HepG2 (cell line): ENCODE measurements at regions not wholly inside any gene's neighbourhood (a gene's known extent, or its start where the extent isn't known, plus 50 kb on each side); places are given as distances from the start of the nearest gene placed in this dataset.

Source experiments
- CBFB ChIP-seq: sonication (generic); formaldehyde crosslinking; IDR thresholded peaks from 2 replicates; pipeline ENCODE4 v1.4.0; 2020; ENCODE audit warnings: missing genetic modification reagents
- SMC3 ChIP-seq: IDR thresholded peaks from 2 replicates; pipeline ENCODE4 v1.6.1; 2011; ENCODE audit warnings: low read length, improper control_type of control experiment
- STAG1 ChIP-seq: sonication (generic); formaldehyde crosslinking; IDR thresholded peaks from 2 replicates; pipeline ENCODE4 v1.4.0; 2020; ENCODE audit warnings: missing genetic modification reagents
- ZNF883 ChIP-seq: sonication (generic); formaldehyde crosslinking; IDR thresholded peaks from 2 replicates; pipeline ENCODE4 v1.5.1; 2020; ENCODE audit warnings: mild to moderate bottlenecking, missing genetic modification reagents; ENCODE audit errors: not compliant biosample characterization
- ZSCAN21 ChIP-seq: sonication (generic); formaldehyde crosslinking; IDR thresholded peaks from 2 replicates; pipeline ENCODE4 v1.8.0; 2022; ENCODE audit warnings: mild to moderate bottlenecking, missing genetic modification reagents, moderate library complexity, borderline replicate concordance
- TF ChIP-seq, protein P1 (sequence below): sonication (generic); formaldehyde crosslinking; IDR thresholded peaks from 2 replicates; pipeline ENCODE4 v1.4.0; 2020; ENCODE audit warnings: mild to moderate bottlenecking, missing genetic modification reagents
- TF ChIP-seq, protein P2 (sequence below): sonication (generic); formaldehyde crosslinking; IDR thresholded peaks from 2 replicates; pipeline ENCODE4 v1.5.0; 2020; ENCODE audit warnings: mild to moderate bottlenecking, low read depth, missing genetic modification reagents, borderline replicate concordance
- TF ChIP-seq, protein P3 (sequence below): sonication (generic); formaldehyde crosslinking; IDR thresholded peaks from 2 replicates; pipeline ENCODE4 v1.5.0; 2020; ENCODE audit warnings: mild to moderate bottlenecking, missing genetic modification reagents
- TF ChIP-seq, protein P4 (sequence below), 2 experiments: IDR thresholded peaks; 2 replicates each; pipeline ENCODE4 v1.6.1; 2011 to 2012; ENCODE audit warnings: low read length in 2 of 2, borderline replicate concordance in 1 of 2, low read depth in 1 of 2, mild to moderate bottlenecking in 1 of 2, moderate library complexity in 1 of 2
- TF ChIP-seq, protein P5 (sequence below): sonication (generic); formaldehyde crosslinking; IDR thresholded peaks from 2 replicates; pipeline ENCODE4 v1.8.0; 2022; ENCODE audit warnings: missing genetic modification reagents, mild to moderate bottlenecking, borderline replicate concordance

DNA sequence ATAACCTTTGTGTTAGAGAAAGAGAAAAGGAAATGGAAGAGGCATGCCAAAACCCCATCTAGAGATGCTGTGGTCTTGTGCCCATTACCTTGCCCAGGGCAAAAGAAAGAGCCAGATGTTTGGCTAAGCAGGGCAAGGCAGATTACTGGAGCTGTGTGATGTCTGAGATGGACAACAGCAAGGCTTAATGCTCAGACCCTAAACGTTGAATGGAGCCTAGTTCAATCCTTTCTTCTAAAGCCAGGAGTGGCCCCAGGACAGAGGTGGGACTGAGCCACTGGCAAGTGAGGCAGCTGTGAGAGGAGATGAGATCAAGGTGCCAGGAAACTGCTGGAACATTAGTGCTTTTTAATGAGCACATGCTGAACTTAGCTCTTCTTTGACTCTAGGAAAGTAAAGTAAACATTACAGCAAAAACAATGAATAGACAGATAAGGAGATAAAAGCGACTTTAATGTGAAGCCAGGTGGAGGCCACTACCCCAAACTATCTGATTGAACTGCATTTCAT is 143.0 kb upstream of the EGFLAM start (continued):
- TF ChIP-seq, protein P1, sequence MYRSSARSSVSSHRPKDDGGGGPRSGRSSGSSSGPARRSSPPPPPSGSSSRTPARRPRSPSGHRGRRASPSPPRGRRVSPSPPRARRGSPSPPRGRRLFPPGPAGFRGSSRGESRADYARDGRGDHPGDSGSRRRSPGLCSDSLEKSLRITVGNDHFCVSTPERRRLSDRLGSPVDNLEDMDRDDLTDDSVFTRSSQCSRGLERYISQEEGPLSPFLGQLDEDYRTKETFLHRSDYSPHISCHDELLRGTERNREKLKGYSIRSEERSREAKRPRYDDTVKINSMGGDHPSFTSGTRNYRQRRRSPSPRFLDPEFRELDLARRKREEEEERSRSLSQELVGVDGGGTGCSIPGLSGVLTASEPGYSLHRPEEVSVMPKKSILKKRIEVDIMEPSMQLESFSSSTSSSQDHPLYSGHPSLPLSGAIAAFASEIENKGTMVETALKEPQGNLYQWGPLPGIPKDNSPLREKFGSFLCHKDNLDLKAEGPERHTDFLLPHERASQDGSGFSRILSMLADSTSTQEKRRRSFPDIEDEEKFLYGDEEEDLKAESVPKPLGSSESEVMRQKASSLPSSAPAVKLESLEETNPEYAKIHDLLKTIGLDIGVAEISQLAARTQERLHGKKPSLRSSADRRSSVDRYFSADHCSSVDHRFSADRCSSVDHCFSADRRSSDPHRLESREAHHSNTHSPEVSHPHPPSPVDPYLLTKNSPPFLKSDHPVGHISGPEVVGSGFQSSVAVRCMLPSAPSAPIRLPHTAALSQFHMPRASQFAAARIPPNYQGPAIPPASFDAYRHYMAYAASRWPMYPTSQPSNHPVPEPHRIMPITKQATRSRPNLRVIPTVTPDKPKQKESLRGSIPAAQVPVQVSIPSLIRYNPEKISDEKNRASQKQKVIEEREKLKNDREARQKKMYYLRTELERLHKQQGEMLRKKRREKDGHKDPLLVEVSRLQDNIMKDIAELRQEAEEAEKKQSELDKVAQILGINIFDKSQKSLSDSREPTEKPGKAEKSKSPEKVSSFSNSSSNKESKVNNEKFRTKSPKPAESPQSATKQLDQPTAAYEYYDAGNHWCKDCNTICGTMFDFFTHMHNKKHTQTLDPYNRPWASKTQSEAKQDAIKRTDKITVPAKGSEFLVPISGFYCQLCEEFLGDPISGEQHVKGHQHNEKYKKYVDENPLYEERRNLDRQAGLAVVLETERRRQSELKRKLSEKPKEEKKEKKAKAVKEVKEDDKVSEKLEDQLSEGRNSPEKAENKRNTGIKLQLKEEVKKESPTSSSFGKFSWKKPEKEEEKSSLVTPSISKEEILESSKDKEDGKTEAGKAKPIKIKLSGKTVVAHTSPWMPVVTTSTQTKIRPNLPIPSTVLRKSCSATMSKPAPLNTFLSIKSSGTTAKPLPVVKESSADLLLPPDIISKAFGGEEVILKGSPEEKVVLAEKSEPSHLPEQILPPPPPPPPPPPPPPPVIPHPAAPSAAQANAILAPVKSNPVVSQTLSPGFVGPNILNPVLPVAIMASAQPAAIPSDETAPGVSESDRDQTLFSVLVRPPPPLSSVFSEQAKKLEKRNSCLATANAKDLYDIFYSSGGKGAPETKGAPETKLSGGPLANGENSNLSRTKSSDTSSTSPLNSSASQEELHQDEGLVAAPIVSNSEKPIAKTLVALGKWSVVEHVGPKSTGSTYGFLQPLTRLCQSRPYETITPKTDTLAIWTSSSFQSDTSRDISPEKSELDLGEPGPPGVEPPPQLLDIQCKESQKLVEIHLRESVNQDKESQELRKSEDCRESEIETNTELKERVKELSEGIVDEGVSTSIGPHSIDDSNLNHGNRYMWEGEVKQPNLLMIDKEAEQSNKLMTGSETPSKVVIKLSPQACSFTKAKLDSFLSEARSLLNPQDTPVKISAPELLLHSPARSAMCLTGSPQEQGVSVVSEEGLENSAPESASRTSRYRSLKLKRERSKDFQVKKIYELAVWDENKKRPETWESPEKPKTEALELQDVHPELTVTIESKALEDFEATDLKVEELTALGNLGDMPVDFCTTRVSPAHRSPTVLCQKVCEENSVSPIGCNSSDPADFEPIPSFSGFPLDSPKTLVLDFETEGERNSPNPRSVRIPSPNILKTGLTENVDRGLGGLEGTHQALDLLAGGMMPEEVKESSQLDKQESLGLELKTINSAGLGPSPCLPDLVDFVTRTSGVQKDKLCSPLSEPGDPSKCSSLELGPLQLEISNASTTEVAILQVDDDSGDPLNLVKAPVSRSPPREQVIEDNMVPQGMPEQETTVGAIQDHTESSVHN (CRISPR knock-in tag) = no peak
- TF ChIP-seq ZNF883 (CRISPR knock-in tag) (no peak), STAG1 (CRISPR knock-in tag) (peak; percentile 17; the same call in 1 of the 2 replicates), CBFB (CRISPR knock-in tag) (no peak), SMC3 (no peak), ZSCAN21 (CRISPR knock-in tag) (peak; percentile 65)
- TF ChIP-seq, protein P2, sequence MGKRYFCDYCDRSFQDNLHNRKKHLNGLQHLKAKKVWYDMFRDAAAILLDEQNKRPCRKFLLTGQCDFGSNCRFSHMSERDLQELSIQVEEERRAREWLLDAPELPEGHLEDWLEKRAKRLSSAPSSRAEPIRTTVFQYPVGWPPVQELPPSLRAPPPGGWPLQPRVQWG (CRISPR knock-in tag) = no peak
- TF ChIP-seq, protein P3, sequence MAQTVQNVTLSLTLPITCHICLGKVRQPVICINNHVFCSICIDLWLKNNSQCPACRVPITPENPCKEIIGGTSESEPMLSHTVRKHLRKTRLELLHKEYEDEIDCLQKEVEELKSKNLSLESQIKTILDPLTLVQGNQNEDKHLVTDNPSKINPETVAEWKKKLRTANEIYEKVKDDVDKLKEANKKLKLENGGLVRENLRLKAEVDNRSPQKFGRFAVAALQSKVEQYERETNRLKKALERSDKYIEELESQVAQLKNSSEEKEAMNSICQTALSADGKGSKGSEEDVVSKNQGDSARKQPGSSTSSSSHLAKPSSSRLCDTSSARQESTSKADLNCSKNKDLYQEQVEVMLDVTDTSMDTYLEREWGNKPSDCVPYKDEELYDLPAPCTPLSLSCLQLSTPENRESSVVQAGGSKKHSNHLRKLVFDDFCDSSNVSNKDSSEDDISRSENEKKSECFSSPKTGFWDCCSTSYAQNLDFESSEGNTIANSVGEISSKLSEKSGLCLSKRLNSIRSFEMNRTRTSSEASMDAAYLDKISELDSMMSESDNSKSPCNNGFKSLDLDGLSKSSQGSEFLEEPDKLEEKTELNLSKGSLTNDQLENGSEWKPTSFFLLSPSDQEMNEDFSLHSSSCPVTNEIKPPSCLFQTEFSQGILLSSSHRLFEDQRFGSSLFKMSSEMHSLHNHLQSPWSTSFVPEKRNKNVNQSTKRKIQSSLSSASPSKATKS (CRISPR knock-in tag) = no peak
- TF ChIP-seq, protein P4, sequence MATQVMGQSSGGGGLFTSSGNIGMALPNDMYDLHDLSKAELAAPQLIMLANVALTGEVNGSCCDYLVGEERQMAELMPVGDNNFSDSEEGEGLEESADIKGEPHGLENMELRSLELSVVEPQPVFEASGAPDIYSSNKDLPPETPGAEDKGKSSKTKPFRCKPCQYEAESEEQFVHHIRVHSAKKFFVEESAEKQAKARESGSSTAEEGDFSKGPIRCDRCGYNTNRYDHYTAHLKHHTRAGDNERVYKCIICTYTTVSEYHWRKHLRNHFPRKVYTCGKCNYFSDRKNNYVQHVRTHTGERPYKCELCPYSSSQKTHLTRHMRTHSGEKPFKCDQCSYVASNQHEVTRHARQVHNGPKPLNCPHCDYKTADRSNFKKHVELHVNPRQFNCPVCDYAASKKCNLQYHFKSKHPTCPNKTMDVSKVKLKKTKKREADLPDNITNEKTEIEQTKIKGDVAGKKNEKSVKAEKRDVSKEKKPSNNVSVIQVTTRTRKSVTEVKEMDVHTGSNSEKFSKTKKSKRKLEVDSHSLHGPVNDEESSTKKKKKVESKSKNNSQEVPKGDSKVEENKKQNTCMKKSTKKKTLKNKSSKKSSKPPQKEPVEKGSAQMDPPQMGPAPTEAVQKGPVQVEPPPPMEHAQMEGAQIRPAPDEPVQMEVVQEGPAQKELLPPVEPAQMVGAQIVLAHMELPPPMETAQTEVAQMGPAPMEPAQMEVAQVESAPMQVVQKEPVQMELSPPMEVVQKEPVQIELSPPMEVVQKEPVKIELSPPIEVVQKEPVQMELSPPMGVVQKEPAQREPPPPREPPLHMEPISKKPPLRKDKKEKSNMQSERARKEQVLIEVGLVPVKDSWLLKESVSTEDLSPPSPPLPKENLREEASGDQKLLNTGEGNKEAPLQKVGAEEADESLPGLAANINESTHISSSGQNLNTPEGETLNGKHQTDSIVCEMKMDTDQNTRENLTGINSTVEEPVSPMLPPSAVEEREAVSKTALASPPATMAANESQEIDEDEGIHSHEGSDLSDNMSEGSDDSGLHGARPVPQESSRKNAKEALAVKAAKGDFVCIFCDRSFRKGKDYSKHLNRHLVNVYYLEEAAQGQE (IDR thresholded peaks at IDR 0.05; ENCODE audit: borderline replicate concordance in 1 of 2, low read depth in 1 of 2, low read length in 2 of 2) = no peak
- TF ChIP-seq, protein P5, sequence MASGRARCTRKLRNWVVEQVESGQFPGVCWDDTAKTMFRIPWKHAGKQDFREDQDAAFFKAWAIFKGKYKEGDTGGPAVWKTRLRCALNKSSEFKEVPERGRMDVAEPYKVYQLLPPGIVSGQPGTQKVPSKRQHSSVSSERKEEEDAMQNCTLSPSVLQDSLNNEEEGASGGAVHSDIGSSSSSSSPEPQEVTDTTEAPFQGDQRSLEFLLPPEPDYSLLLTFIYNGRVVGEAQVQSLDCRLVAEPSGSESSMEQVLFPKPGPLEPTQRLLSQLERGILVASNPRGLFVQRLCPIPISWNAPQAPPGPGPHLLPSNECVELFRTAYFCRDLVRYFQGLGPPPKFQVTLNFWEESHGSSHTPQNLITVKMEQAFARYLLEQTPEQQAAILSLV (CRISPR knock-in tag) = 0 out of 2 replicates have a peak, but pooled peaks have one; percentile 40
